ENCODE measurements at regions not wholly inside any gene's neighbourhood (a gene's known extent, or its start where the extent isn't known, plus 50 kb on each side); places are given as distances from the start of the nearest gene placed in this dataset.
"Not testable (repeated sequence)": the region's sequence is repeated elsewhere in the genome, so short reads cannot be mapped to it uniquely, and the experiment has no call there.

DNA sequence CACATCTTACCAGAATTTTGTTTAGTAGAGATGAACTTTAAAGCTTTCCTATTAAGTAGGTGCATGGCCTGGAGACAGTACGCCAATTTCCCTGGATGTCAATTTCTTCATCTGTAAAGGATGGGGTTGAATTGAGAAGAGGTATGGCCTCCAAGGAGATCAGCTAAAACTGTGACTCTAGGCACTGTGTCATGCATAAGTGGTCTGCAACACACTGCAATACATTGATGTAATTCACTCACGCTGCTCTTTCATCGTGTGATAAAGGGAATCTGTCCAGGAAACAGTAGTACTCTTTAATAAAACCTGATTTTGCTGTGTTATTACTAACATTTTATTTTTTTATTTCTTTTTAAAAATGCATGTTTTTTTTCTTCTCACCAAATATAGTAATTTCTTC is 795.8 kb downstream of the DIAPH3 start:
- DNase-seq: no peak

DNA sequence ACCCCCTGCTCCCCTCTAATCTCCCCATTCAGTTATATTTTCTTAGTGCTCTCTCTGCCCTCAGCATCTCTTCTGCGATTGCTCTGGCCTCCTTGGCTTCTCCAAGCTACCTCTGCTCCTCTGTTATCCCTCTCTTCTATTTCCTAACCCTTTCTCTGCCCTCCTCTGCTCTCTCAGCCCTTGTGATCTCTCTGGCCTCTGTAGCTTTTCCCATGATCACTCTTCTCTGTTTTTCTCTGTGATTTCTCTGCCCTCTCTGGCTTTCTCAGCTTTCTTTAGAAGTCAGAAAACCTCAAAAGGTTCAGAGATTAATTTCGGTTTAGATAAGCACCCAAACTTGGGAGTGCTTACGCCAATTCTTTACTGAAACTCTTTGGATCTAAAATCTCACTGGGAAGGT is 795.0 kb downstream of the DIAPH3 start:
- no peak for DNase-seq

DNA sequence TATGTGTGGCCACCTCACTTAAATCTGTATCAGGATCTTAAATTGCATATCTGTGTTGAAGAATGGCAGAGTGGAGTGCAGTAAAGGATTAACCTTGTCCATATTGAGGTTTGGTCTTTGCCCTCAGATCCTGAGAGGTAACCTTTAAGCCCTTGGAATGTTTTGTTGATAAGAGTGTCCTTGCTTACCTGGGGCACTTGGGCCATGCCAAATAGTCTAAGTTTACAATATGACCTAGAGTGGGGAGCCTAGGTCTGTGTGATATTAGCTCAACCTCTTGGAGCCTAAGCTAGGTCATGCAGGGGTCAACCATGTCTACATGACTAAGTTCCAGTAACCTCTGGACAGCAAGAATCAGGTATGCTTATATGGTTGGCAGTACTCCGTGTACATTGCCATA is 792.5 kb downstream of the DIAPH3 start:
- DNase-seq: no peak

DNA sequence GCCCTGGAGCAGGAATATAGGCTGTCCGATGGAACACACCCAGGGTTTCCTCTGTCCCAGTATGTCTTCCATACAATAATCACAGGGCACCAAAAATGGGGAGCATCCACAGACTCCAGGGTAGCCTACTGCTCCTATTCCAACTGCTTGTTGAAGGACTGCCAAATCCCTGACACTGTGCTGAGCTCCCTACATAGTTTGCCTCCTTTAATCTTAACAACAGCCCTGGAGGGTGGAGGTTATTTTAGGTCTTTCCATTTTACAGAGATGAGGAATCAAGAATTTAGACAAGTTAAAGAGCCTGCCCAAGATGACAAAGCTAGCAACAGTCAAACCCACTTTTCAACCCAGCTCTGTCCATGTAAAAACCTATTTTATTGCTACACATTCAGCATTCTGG is 790.4 kb downstream of the DIAPH3 start:
- no peak for DNase-seq

- DNase-seq: no peak
Observed at GRCh38 chr13:59374691-59375090, 789.0 kb downstream of the DIAPH3 start.

GRCh38 chr13:59384154-59384553 is 779.6 kb downstream of the DIAPH3 start:
- DNase-seq: no peak

DNA sequence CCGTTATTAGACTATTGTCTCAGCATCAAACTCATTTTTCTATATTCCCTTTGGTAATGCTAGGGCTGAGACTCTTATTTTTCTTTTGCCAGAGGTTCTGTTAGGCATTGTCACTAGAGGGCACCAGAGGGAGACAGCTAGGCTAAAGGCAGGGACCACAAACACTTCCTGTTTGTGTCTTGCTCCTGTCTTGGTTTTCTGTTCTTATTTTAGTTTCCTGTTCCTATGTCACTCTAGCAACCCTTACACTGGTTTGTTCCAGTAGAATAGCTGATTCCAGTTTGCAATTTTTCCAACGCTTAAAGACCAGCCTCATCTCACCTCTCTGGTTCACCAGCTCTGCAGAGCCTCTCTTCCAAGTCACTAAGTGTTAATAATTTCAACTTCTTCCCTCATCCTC is 772.0 kb downstream of the DIAPH3 start:
- DNase-seq: peak; percentile 74

DNA sequence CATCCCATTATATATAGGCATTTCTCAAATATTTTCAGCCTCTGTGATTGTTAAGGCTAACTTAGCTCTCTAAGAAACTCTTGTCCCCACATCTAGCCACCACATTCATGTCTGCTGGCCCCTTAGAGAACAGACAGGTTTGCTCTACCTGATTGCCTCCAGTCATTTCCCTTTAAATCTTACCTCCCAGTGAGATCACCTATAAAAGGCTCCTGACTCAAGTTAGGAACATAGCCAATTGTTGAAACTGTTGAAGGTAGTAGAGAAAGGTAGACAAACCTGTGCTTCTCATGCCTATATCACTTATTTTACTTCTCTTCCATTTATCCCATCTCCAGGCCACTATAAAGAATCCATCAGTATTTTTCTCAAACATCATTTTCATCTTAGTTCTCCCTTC is 771.4 kb downstream of the DIAPH3 start:
- no peak for DNase-seq

GRCh38 chr13:59394496-59394895 is 769.2 kb downstream of the DIAPH3 start:
- no peak for DNase-seq

- no peak for DNase-seq
Observed at GRCh38 chr13:59398127-59398526, 765.6 kb downstream of the DIAPH3 start.

- DNase-seq: no peak
Observed at GRCh38 chr13:59398661-59399060, 765.1 kb downstream of the DIAPH3 start.

- no peak for DNase-seq
Observed at GRCh38 chr13:59399513-59399912, 764.2 kb downstream of the DIAPH3 start.

DNA sequence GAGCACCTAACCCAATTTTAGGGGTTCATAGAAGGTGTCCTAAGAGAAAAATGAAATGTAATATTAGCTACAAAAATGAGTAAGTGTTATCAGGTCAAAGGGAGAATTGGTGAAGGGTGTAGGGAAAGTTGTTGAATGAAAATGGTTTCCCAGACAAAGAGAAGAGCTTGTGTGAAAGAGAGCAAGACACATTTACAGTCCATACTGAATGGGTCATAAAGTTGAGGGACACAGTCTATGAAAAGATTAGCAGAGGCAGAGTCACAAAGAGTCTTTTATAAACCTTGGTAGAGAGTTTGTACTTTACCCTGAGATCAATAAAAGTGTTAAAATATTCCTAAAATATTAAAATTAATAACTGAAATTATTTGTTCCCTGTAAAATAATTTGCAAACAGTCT is 759.4 kb downstream of the DIAPH3 start:
- no peak for DNase-seq

DNA sequence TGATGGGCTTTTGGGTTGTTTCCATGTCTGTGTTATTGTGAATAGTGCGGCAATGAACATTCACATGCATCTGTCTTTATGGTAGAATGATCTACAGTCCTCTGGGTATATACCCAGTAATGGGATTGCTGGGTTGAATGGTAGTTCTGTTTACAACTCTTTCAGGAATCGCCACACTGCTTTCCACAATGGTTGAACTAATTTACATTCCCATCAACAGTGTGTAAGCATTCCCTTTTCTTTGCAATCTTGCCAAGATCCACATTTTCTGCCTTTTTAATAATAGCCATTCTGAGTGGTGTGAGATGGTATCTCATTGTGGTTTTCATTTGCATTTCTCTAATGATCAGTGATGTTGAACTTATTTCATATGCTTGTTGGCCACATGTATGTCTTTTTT is 756.5 kb downstream of the DIAPH3 start:
- DNase-seq: not testable (repeated sequence)

DNA sequence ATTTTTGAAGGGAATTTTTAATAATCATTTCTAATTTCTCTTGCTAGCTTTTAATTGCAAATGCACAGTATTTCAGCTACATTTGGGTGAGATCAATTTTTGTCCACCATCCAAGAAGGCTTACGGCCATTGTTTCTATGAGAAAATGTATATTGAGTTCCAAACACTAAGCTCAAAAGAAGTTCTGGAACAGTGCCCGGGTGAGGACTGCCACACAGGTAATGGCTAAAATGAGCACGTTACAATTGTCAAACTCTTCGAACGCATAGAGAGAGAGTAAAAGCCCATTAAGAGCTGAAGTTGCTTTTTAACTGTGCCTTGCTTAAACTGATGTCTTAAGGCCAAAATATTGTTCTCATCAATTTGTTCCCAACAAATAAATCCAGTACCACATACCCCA is 755.0 kb downstream of the DIAPH3 start:
- no peak for DNase-seq

DNA sequence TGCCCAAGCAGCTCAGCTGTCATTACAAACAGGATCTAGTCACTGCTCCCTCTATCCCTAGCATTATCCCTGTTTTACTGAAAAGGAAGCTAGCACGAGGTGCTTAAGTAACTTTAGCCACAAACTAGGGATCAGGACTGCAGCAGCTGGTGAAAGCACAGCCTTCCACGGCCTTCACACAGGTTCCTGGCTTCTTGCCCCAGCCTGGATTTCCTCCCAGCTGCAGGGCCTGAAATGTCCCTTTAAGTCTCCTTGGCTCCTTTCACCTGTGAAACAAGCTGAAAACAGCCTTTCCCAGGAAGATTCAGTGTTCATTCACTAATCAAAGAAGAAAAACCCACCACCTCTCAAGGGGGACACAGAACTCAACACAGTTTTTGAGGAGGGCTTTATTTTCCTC is 754.5 kb downstream of the DIAPH3 start:
- DNase-seq: peak; percentile 37

- DNase-seq: no peak
Observed at GRCh38 chr13:59409634-59410200, 754.0 kb downstream of the DIAPH3 start.

DNA sequence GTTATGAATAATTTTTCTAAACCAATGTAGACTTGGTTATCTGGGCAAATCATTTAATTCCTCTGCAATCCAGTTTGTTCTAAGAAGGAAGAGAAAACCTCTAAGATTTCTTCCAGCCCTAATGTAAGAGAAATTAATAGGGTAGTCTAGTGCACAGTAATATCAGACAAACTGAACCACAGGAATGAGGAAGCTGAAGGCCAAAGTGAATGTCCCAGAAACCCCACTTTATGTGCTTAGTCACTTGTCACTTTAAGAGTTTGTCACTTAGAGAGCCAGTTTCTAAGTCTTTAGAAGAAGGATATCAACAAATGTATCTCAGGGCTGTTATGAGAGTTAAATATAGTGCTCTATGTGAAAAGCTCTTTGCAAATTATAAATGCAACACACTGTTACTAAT is 750.6 kb downstream of the DIAPH3 start:
- no peak for DNase-seq

DNA sequence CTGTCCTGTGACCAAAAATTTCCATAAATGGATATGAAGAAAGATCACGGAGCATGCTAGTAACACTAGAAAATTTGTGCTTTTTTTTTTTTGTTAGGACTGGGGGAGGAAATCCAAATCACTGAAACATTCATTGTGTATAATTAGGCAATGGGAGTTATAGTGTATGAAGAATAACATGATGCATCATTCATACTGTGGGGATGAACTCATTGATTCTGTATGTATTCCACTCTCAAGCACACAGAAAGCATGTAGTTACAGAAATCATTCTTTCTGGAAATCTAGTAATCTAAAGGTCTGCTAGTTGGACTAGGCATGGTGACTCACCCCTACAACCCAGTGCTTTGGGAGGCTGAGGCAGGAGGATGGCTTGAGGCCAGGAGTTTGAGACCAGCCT is 749.7 kb downstream of the DIAPH3 start:
- DNase-seq: peak; percentile 26

DNA sequence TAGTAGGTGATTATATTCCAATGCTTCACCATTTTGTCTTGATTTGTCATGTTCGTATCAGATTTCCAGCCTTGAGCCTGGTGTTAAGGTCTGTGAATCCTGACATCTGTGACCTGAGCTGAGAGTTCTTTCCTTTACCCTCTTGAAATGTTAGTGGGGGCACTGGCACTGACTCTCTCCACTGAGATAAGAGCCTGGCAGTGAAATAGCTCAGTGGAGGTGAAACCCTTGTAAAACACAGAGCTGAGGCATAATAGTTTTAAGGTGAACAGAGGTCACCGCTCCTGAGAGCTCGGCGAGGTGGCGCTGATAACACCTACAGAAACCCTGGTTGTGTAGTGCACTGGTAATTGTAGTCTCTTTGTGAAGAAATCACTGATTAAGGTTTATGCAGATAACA is 748.2 kb downstream of the DIAPH3 start:
- DNase-seq: no peak

GRCh38 chr13:59416561-59416960 is 747.2 kb downstream of the DIAPH3 start:
- DNase-seq: no peak

DNA sequence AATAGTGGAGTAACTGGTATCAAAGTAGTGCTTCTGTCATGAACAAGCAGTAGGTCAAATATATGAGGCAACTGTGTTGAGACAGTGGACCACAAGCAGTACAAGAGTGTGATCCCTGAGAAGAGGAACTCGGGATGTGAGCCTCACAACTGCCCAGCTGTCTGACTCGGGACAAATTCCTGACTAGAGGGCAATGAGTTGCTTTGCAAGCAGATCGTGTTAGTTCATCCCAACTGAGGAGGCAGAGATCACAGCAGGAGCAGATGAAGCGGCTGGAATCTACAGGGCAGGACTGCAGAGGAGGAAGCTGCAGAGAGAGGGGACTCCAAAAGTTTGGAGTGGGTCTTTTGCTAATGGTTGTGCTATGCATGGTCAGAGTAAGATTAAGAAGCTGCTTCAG is 741.1 kb downstream of the DIAPH3 start:
- DNase-seq: no peak

- no peak for DNase-seq
Observed at GRCh38 chr13:59423708-59424340, 739.9 kb downstream of the DIAPH3 start.

- DNase-seq: peak; percentile 72
Observed at GRCh38 chr13:59424661-59425060, 739.1 kb downstream of the DIAPH3 start.

DNA sequence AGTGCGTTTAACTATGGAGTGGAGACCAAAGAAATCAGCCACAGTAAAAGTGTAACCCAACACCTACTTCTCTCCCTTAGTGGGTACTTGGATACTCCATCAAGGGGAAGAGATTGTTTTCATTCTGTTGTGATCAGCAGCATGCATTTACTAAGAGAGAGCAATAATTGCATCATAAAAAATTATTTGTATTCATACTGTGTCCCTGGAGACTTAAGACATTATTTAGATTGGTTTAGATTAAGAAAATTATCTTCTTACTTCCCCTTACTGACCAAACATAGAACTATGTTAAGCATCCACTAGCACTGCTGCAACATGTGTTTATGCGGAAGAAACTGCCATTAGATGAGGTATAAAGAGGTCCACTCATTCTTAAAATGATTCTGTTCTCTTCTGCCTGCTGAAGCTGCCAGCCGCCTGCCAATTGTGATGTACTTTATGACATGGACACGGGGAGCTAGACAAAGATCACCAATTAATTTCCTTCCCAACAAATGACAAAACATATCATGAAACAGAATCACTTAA is 738.5 kb downstream of the DIAPH3 start:
- peak; percentile 78 for DNase-seq
